ENCODE measurements at regions not wholly inside any gene's neighbourhood (a gene's known extent, or its start where the extent isn't known, plus 50 kb on each side); places are given as distances from the start of the nearest gene placed in this dataset.

DNA sequence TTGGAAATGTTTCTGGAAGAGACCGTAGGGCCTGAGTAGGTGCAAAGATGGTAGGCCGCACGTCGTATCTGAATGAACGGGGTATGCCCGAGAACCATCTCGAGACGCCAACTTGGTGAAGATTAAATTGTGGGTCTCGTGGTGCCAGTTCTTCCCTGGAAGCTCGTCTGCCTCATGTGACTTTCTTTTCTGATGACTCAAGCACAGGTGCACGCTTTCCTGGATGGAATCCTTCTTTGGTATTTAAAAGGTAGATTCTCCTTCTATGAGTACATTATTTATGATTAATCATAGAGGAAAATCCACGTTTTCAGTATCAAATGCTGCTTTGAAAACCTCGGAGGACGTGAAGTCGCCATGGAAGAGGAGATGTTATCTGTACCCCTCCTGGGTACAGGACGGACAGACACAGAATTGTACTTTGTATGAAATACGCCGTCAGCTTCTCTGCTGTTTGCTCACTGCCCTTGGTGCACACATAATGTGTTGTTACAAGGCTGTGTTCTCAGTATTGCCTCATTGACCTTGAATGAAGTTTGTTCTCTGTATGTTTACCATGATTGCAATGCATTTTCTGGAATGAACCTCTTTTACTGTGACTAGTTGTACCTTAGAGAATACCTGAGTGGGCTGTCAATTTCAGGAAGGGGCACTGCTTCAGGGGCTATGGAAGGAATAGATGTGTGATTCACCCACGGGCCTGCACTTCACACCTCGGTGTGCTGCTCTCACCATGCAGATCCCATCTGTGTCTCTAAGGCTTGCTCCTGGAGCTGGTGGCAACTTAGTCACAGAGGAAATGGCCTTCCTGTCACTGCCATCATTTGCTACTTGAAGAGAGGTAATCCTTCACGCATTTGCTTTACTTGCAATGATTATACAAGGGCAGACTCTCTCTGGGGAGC lies 137.3 kb upstream of the RTL1 start (continued):
- TF ChIP-seq PAF1 (CRISPR knock-in tag; IDR thresholded peaks at IDR 0.05): no peak
- no peak for TF ChIP-seq SUZ12 (IDR thresholded peaks at IDR 0.05; ENCODE audit: low read depth, low read length)
- TF ChIP-seq ZNF644 (CRISPR knock-in tag; IDR thresholded peaks at IDR 0.05; ENCODE audit: low read depth): no peak
- no peak for TF ChIP-seq PCBP1 (IDR thresholded peaks at IDR 0.05; ENCODE audit: borderline replicate concordance, low read depth, low read length)
- TF ChIP-seq, protein P1, sequence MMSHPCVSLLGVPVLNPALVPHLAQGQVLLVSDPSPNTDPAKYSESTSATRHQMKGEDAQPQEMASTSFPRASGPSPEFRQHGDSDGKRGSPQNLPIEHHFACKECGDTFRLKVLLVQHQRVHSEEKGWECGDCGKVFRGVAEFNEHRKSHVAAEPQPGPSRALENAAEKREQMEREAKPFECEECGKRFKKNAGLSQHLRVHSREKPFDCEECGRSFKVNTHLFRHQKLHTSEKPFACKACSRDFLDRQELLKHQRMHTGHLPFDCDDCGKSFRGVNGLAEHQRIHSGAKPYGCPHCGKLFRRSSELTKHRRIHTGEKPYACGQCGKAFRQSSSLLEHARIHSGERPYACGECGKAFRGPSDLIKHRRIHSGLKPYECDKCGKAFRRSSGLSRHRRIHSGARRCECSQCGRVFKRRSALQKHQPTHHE (CRISPR knock-in tag; IDR thresholded peaks at IDR 0.05; ENCODE audit: borderline replicate concordance): no peak
- TF ChIP-seq KDM4B (CRISPR knock-in tag; IDR thresholded peaks at IDR 0.05): 0 out of 2 replicates have a peak, but pooled peaks have one; percentile 27
- no peak for TF ChIP-seq ZNF543 (CRISPR knock-in tag; IDR thresholded peaks at IDR 0.05)
- TF ChIP-seq, protein P2, sequence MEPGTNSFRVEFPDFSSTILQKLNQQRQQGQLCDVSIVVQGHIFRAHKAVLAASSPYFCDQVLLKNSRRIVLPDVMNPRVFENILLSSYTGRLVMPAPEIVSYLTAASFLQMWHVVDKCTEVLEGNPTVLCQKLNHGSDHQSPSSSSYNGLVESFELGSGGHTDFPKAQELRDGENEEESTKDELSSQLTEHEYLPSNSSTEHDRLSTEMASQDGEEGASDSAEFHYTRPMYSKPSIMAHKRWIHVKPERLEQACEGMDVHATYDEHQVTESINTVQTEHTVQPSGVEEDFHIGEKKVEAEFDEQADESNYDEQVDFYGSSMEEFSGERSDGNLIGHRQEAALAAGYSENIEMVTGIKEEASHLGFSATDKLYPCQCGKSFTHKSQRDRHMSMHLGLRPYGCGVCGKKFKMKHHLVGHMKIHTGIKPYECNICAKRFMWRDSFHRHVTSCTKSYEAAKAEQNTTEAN (CRISPR knock-in tag; conservative IDR thresholded peaks at IDR 0.05): no peak
- no peak for TF ChIP-seq TCF7L2 (IDR thresholded peaks at IDR 0.05; ENCODE audit: low read depth, low read length)
- TF ChIP-seq SRY (CRISPR knock-in tag; IDR thresholded peaks at IDR 0.05): no peak
- TF ChIP-seq, protein P3, sequence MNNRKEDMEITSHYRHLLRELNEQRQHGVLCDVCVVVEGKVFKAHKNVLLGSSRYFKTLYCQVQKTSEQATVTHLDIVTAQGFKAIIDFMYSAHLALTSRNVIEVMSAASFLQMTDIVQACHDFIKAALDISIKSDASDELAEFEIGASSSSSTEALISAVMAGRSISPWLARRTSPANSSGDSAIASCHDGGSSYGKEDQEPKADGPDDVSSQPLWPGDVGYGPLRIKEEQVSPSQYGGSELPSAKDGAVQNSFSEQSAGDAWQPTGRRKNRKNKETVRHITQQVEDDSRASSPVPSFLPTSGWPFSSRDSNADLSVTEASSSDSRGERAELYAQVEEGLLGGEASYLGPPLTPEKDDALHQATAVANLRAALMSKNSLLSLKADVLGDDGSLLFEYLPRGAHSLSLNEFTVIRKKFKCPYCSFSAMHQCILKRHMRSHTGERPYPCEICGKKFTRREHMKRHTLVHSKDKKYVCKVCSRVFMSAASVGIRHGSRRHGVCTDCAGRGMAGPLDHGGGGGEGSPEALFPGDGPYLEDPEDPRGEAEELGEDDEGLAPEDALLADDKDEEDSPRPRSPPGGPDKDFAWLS (CRISPR knock-in tag; IDR thresholded peaks at IDR 0.05; ENCODE audit: borderline replicate concordance): no peak
- TF ChIP-seq FOXK1 (CRISPR knock-in tag; IDR thresholded peaks at IDR 0.05; ENCODE audit: borderline replicate concordance, low read depth): peak; percentile 87; the same call in 1 of the 2 replicates
- TF ChIP-seq NRL (CRISPR knock-in tag; IDR thresholded peaks at IDR 0.05; ENCODE audit: borderline replicate concordance): no peak
- TF ChIP-seq JUNB (CRISPR knock-in tag; IDR thresholded peaks at IDR 0.05; ENCODE audit: borderline replicate concordance): no peak
- TF ChIP-seq, protein P4, sequence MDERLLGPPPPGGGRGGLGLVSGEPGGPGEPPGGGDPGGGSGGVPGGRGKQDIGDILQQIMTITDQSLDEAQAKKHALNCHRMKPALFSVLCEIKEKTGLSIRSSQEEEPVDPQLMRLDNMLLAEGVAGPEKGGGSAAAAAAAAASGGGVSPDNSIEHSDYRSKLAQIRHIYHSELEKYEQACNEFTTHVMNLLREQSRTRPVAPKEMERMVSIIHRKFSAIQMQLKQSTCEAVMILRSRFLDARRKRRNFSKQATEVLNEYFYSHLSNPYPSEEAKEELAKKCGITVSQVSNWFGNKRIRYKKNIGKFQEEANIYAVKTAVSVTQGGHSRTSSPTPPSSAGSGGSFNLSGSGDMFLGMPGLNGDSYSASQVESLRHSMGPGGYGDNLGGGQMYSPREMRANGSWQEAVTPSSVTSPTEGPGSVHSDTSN (CRISPR knock-in tag; IDR thresholded peaks at IDR 0.05): no peak
- no peak for TF ChIP-seq TSC22D2 (CRISPR knock-in tag; IDR thresholded peaks at IDR 0.05; ENCODE audit: borderline replicate concordance)
- TF ChIP-seq, protein P5, sequence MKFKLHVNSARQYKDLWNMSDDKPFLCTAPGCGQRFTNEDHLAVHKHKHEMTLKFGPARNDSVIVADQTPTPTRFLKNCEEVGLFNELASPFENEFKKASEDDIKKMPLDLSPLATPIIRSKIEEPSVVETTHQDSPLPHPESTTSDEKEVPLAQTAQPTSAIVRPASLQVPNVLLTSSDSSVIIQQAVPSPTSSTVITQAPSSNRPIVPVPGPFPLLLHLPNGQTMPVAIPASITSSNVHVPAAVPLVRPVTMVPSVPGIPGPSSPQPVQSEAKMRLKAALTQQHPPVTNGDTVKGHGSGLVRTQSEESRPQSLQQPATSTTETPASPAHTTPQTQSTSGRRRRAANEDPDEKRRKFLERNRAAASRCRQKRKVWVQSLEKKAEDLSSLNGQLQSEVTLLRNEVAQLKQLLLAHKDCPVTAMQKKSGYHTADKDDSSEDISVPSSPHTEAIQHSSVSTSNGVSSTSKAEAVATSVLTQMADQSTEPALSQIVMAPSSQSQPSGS (CRISPR knock-in tag; IDR thresholded peaks at IDR 0.05): peak; percentile 46; the same call in 1 of the 2 replicates
- TF ChIP-seq, protein P6, sequence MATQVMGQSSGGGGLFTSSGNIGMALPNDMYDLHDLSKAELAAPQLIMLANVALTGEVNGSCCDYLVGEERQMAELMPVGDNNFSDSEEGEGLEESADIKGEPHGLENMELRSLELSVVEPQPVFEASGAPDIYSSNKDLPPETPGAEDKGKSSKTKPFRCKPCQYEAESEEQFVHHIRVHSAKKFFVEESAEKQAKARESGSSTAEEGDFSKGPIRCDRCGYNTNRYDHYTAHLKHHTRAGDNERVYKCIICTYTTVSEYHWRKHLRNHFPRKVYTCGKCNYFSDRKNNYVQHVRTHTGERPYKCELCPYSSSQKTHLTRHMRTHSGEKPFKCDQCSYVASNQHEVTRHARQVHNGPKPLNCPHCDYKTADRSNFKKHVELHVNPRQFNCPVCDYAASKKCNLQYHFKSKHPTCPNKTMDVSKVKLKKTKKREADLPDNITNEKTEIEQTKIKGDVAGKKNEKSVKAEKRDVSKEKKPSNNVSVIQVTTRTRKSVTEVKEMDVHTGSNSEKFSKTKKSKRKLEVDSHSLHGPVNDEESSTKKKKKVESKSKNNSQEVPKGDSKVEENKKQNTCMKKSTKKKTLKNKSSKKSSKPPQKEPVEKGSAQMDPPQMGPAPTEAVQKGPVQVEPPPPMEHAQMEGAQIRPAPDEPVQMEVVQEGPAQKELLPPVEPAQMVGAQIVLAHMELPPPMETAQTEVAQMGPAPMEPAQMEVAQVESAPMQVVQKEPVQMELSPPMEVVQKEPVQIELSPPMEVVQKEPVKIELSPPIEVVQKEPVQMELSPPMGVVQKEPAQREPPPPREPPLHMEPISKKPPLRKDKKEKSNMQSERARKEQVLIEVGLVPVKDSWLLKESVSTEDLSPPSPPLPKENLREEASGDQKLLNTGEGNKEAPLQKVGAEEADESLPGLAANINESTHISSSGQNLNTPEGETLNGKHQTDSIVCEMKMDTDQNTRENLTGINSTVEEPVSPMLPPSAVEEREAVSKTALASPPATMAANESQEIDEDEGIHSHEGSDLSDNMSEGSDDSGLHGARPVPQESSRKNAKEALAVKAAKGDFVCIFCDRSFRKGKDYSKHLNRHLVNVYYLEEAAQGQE (IDR thresholded peaks at IDR 0.05; ENCODE audit: borderline replicate concordance in 1 of 2, low read depth in 1 of 2, low read length in 2 of 2): peak in 1 of 2 experiments; percentile 84; a peak in 1 of 4 replicates
